Adipocyte (in vitro differentiated cells): ENCODE measurements at regions not wholly inside any gene's neighbourhood (a gene's known extent, or its start where the extent isn't known, plus 50 kb on each side); places are given as distances from the start of the nearest gene placed in this dataset.
"Not testable (repeated sequence)": the region's sequence is repeated elsewhere in the genome, so short reads cannot be mapped to it uniquely, and the experiment has no call there.

Source experiments
- DNase-seq: peaks from one replicate; pipeline ENCODE4 v3.0.0-alpha.2; 2015; ENCODE audit warnings: low read depth
- H3K27me3 ChIP-seq: replicated peaks from 2 replicates; pipeline ENCODE4 v1.7.0; 2013; ENCODE audit warnings: mild to moderate bottlenecking, low read length, moderate library complexity; ENCODE audit not compliant: control insufficient read depth, insufficient read depth
- H3K36me3 ChIP-seq: 2 replicates; pipeline ENCODE4 v1.7.0; 2013; ENCODE audit warnings: low read length, mild to moderate bottlenecking, moderate library complexity; ENCODE audit not compliant: control insufficient read depth, insufficient read depth, severe bottlenecking
- H3K4me1 ChIP-seq: 2 replicates; pipeline ENCODE4 v1.7.0; 2013; ENCODE audit warnings: mild to moderate bottlenecking, low read length, moderate library complexity; ENCODE audit not compliant: control insufficient read depth, insufficient read depth
- H3K4me3 ChIP-seq: 2 replicates; pipeline ENCODE4 v1.7.0; 2013; ENCODE audit warnings: mild to moderate bottlenecking, low read length, moderate library complexity
- H3K9ac ChIP-seq: 2 replicates; pipeline ENCODE4 v1.7.0; 2013; ENCODE audit warnings: mild to moderate bottlenecking, low read length, moderate library complexity
- H3K9me3 ChIP-seq: 2 replicates; pipeline ENCODE4 v1.7.0; 2013; ENCODE audit warnings: mild to moderate bottlenecking, low read length, moderate library complexity; ENCODE audit not compliant: control insufficient read depth

- H3K36me3 ChIP-seq: no peaks in the 10 kb centered on the region
- H3K4me3 ChIP-seq: no peak overlapping the region
- H3K4me1 ChIP-seq: peaks cover 4% of the 10 kb centered on the region
- H3K9me3 ChIP-seq: no peaks in the 10 kb centered on the region
- peaks cover 11% of the 10 kb centered on the region for H3K27me3 ChIP-seq
- no peak overlapping the region for H3K9ac ChIP-seq
- no peak for DNase-seq
Observed at GRCh38 chr5:168086746-168087145, 204.7 kb upstream of the WWC1 start.

- Histone ChIP-seq H3K36me3 (no peaks in the 10 kb centered on the region), H3K4me3 (no peak overlapping the region), H3K4me1 (peaks cover 12% of the 10 kb centered on the region), H3K9me3 (no peaks in the 10 kb centered on the region), H3K27me3 (peaks cover 11% of the 10 kb centered on the region), H3K9ac (no peak overlapping the region)
- peak; percentile 31 for DNase-seq
Observed at GRCh38 chr5:168088410-168089173, 202.9 kb upstream of the WWC1 start.

GRCh38 chr5:168089201-168089887 is 202.1 kb upstream of the WWC1 start:
- no peak overlapping the region for H3K4me3 ChIP-seq
- H3K9me3 ChIP-seq: no peaks in the 10 kb centered on the region
- DNase-seq: no peak
- no peak overlapping the region for H3K9ac ChIP-seq
- H3K27me3 ChIP-seq: peaks cover 11% of the 10 kb centered on the region
- peaks cover 16% of the 10 kb centered on the region for H3K4me1 ChIP-seq
- no peaks in the 10 kb centered on the region for H3K36me3 ChIP-seq

GRCh38 chr5:168092209-168093185 is 198.9 kb upstream of the WWC1 start:
- Histone ChIP-seq H3K9me3 (peaks cover 3% of the 10 kb centered on the region), H3K36me3 (no peaks in the 10 kb centered on the region), H3K4me3 (no peak overlapping the region), H3K27me3 (peaks cover 4% of the 10 kb centered on the region), H3K4me1 (peaks cover 13% of the 10 kb centered on the region), H3K9ac (no peak overlapping the region)
- no peak for DNase-seq

GRCh38 chr5:168093200-168093910 is 198.1 kb upstream of the WWC1 start:
- H3K9ac ChIP-seq: peak overlapping the region; percentile 11

GRCh38 chr5:168096525-168096924 is 194.9 kb upstream of the WWC1 start:
- no peak for DNase-seq
- Histone ChIP-seq H3K9me3 (peaks cover 3% of the 10 kb centered on the region), H3K36me3 (no peaks in the 10 kb centered on the region), H3K4me1 (peaks cover 13% of the 10 kb centered on the region), H3K4me3 (no peak overlapping the region), H3K27me3 (peaks cover 3% of the 10 kb centered on the region), H3K9ac (no peak overlapping the region)

More at GRCh38 chr5:168093200-168093910, 198.1 kb upstream of the WWC1 start:
- H3K4me1 ChIP-seq: peaks cover 13% of the 10 kb centered on the region
- H3K27me3 ChIP-seq: peaks cover 3% of the 10 kb centered on the region
- H3K9me3 ChIP-seq: peaks cover 3% of the 10 kb centered on the region
- H3K4me3 ChIP-seq: no peak overlapping the region
- no peaks in the 10 kb centered on the region for H3K36me3 ChIP-seq
- DNase-seq: peak; percentile 55

GRCh38 chr5:168097876-168098653 is 193.4 kb upstream of the WWC1 start:
- no peak overlapping the region for H3K9ac ChIP-seq
- no peaks in the 10 kb centered on the region for H3K36me3 ChIP-seq
- H3K4me1 ChIP-seq: peaks cover 9% of the 10 kb centered on the region
- peaks cover 3% of the 10 kb centered on the region for H3K27me3 ChIP-seq
- no peak overlapping the region for H3K4me3 ChIP-seq
- peaks cover 3% of the 10 kb centered on the region for H3K9me3 ChIP-seq
- DNase-seq: no peak

GRCh38 chr5:168101352-168101751 is 190.1 kb upstream of the WWC1 start:
- Histone ChIP-seq H3K4me3 (no peak overlapping the region), H3K27me3 (peaks cover 15% of the 10 kb centered on the region), H3K9ac (no peak overlapping the region), H3K9me3 (no peaks in the 10 kb centered on the region), H3K36me3 (no peaks in the 10 kb centered on the region), H3K4me1 (no peaks in the 10 kb centered on the region)
- no peak for DNase-seq

GRCh38 chr5:168103018-168103417 is 188.4 kb upstream of the WWC1 start:
- H3K27me3 ChIP-seq: peaks cover 15% of the 10 kb centered on the region
- not testable (repeated sequence) for H3K4me1 ChIP-seq, H3K36me3 ChIP-seq, H3K9me3 ChIP-seq, H3K4me3 ChIP-seq, H3K9ac ChIP-seq, DNase-seq

- DNase-seq: no peak
- Histone ChIP-seq H3K4me3 (no peak overlapping the region), H3K36me3 (no peaks in the 10 kb centered on the region), H3K4me1 (no peaks in the 10 kb centered on the region), H3K9ac (no peak overlapping the region), H3K9me3 (no peaks in the 10 kb centered on the region), H3K27me3 (peaks cover 15% of the 10 kb centered on the region)
Observed at GRCh38 chr5:168104350-168104749, 187.1 kb upstream of the WWC1 start.
